NCI-H2029 (cell line): ENCODE measurements at regions not wholly inside any gene's neighbourhood (a gene's known extent, or its start where the extent isn't known, plus 50 kb on each side); places are given as distances from the start of the nearest gene placed in this dataset.

ENCODE experiments used
- DNase-seq: peaks from one replicate; lab custom pipeline; 2025; lab: John Stamatoyannopoulos, UW

DNA sequence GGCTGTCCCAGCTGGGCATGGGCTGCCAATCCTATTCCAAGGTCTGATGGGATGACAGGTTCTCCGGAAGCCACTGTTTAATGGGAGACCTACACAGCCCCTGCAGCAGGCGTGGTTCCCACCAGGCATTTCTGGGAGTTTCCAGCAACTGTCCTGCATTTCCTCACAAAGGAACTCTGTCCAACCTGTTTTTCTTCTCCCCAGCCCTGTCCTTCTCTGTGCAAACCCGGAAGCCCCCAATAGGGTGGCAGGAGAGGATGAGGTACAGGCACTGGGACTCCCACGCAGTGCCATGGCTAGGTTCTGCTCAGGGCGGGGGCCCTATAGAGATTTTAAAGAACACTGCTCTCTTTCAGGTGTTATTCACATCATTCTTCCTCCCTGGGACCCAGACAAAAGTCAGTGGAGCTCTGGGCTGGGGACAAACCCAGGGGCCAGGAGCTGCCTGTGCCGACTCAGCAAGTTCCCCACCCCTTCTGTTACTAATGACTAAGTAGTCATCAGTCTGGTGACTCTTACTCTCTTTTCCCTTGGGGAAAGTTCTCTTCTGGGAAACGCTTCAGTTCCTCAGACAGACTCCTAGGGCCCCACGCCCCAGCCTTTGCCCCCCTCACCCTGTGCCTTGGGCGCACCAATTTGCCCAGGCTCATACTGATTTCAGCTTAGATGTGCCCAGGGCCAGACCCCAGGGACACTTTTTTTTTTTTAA lies 97.7 kb downstream of the CD47 start:
- no peak for DNase-seq

DNA sequence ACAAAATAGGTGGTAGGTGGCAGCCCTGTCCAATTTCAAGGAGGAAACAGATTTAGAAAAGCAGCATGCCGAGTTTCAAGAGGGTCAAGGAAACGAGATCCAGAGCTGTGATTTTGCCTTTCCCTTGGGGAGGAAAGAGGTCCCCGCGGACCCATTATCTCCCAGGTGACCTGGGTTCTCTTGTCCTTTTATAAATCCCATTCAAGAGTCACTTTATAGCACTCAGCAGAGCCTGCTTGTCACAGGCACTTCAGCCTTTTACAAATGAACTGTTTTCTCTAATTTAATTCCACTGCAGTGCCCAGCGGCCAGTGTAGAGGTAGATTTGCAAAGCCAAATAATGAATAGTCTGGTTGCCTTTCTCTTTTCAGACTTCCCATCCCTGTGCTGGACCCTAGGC lies 99.9 kb downstream of the CD47 start:
- no peak for DNase-seq

- no peak for DNase-seq
Measured at GRCh38 chr3:107990433-107990832, 100.4 kb downstream of the CD47 start.

DNA sequence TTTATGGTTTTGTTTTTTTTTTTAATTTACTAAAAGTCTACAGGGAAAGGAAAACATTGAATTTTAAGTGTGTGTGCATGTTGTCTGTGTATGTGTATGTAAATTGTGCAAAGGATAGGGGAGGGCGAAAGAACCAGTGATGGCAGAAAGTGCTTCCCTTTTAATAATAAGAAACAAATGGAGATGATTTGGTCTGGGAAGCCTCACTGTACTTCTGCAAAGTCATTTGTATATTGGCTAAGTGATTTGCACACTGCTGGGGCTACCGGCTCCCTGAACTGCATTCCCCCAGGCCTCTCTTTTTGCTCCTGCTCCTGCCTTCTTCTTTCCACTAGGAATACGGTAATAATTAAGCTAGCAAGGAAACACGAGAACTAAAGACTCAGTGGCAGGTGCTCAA lies 101.2 kb downstream of the CD47 start:
- no peak for DNase-seq

DNA sequence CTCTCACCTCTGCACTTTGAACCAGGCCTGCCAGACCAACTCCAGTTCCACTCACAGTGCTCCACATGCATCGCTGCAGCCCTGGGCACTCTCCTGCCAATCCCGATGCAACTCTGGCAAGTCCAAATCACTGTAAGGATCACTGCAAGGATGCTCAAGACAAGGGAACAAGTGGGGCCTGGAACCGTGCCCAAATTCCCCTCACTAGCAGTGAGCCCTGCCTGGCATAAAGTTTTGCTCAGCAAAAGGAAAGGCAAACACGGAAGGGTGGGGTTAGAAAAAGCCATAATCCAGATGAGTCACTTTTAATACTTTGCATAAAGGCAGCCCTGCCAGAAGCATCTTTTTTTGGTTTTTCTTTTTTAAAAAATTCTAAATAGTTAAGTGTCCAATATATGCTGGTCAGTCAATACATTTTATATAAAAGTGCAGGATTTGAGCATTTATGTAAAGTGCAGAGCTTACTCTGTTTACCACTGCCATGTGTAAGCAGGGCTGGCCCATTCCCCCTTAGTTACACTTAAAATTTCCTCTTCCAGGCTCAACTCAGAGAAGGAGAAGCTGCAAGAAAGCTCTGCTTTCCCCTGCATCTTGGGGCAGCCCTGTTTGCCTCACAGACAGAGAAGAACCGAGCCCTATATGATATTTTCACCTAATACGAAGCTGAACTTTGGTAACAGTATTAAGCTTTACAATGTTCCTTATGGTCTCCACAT lies 102.2 kb downstream of the CD47 start:
- DNase-seq: no peak

GRCh38 chr3:107987036-107987939 lies 103.5 kb downstream of the CD47 start:
- DNase-seq: no peak

DNA sequence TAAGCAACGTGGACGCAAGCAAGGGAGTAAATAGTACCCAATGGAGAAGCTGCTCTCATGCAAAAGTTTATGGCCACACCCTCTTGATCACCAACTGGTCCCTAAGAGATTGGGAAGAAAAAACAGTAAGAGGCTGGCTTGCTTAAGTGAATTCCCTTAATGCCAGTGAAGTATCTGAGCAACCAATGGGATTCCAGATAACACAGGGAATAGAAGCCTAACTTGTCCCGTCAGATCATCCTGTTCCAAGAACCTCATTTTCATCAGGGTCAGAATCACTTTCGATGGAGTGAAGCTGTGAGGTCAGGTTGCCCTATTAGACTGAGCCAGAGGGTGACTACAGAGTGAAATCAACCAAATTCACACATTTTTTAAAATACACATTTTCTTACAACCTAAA lies 104.3 kb downstream of the CD47 start:
- no peak for DNase-seq

DNA sequence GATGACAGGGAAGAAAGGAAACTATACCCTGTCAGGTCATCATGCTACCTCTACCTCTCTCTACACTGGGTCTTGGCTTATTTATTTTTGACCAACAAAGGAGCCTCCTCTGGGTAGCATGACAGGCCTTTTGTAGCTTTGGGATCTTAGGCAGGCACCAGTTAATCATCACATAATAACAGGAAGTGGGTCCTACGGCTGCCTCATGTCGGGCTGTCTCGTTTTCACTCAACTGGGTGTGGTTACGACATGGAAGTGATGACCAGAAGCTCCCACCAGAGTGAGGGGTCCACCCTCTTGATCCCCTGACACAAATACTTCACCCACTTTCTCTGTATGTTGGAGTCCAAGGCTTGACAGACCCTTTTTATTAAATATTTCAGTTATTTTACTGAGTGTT lies 105.3 kb downstream of the CD47 start:
- no peak for DNase-seq

GRCh38 chr3:107983247-107983646 lies 107.6 kb downstream of the CD47 start:
- no peak for DNase-seq

DNA sequence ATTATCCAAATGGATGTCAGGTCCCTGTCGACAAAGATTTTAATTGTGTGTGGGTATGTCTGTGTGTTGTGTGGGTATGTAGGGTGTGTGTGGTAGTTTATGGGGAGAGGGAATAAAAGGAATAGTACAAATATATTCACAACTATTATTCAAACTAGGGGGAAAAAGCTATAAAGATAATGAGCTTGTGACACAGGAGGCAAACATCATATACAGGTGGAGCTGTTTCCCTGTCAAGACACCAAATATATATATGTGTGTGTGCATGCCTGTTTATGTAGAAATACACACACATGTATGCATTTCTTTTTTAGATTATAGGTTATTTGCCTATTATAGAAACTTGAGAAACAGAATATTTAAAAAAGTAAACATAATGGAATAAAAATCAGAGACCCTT lies 108.7 kb downstream of the CD47 start:
- no peak for DNase-seq

DNA sequence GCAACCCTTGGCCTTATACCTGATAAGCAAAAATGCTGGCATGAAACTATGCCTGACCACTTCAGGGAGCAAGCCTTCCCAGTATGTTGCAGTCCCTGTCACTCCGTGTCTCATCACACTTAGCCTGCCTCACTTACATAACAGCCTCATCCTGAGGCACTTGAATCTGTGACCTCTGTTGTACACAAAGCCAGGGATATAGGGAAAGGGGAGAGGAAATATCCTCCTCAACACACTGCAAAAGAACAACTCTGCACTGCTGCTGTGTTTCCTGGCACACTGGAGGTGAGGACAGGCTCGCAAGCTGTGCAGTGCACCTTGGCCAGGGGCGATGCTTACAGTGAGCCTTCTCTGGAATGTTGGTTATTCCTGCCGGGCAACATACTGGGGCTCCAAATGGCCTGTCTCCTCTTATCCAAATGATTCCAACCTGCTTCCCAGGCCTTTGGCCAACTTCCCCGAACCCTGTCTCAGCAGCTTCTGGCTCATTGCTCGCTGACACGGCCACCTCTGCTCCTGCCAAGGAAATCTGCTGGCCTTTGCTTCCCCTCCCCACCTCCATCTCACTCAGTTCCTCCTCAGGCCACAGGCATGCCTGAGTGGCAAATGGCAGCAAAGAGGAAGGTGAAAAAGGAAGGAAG lies 109.2 kb downstream of the CD47 start:
- DNase-seq: no peak

DNA sequence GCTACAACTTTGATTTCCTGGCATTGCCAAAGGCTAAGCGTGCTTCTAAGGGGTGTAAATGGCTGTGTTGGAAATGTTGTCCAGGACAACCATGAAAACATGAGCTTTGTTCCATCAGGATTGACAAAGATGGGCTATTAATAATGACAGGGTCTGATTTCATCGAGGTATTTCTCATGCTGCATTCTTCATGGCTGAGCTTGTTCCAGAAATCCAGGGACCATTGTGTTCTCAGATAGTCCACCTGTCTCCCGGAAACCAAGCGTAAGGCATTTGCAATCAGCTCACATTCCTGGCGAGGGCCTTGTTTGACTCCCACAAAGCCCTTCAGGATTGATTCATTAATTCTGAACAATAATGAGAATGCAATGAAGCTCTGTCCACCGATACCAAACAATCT lies 111.3 kb downstream of the CD47 start:
- no peak for DNase-seq

DNA sequence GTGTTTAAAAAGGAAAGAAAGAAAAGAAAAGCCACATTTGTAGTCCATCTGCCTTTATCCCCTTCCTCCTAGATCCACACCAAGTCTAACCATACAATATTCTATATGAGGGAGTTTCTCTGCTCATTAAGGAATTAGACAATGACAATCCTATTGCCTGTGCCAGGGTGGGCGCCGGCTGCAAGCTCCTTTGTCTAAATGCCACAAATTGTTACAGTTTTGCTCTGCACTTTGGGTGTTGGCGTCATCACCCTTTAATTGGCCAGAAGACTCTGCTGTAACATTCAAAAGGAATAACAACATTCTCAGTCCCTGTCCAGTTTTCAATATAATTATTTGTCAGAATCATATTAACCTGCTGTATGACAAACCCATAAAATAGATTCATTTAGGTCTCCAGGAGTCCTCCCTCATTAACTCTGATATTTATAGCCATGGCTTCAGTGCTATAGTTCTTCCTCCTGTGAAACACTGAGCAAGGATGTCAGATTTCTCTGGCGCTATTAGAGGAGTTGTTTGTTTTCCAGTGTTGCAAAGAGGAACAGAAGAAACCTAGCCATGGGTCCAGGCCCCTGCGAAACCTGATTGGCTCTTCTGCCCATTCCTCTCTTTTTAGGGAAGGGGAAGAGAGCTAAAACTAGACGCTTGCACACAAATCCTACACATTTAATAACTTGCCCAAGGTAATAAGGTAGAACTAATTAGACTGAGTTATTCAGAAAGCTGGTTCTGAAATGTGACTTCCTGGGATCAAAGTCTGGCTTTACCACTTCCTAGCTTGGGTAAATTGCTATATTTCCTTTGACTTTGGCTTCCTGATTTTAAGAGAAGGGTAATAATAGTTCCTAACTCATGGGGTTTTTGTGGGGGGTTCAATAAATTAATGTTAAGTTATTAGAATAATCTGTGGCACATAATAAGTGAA lies 112.4 kb downstream of the CD47 start:
- DNase-seq: no peak

DNA sequence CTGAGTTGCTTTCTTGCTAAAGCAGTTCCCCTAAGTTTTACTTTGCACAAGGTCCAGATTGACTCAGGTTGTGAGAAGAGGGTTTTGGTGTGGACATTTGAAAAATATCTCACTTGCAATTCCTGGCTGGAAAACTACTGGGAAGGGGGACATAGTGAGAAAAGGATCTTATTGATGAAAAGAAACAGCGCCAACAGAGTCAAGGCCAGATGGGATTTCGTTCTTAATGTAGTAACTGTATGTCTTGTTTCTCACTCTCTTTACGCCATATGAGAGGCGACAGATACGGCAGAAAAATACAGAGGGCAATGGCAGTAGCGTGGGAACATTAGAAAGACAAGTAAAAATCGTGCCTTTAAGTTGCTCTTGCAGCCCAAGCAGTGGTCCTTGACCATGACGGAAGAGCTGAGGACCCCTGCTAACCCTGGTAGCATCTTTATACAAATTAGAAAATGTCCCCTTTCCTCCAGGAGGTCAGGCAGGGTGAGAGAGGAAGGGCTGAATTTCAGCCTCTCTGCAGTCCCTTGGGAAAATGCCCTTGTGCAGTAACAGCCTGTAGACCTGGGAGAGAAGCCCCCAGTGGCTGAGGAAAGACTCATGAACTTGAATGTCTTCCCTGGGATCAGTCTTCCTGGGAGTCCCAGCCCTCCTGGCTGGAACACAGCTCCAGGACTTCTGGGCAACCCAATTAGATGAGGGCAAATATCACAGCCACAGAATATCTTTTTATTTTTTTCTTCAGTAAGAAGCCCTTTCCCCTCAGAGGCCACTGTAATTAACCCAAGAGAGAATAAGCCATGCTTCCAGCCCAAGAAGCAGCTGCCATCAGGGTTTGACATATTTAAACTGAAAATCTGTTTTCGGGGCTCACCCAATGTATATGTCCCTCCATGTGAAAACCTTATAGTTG lies 113.4 kb downstream of the CD47 start:
- no peak for DNase-seq

DNA sequence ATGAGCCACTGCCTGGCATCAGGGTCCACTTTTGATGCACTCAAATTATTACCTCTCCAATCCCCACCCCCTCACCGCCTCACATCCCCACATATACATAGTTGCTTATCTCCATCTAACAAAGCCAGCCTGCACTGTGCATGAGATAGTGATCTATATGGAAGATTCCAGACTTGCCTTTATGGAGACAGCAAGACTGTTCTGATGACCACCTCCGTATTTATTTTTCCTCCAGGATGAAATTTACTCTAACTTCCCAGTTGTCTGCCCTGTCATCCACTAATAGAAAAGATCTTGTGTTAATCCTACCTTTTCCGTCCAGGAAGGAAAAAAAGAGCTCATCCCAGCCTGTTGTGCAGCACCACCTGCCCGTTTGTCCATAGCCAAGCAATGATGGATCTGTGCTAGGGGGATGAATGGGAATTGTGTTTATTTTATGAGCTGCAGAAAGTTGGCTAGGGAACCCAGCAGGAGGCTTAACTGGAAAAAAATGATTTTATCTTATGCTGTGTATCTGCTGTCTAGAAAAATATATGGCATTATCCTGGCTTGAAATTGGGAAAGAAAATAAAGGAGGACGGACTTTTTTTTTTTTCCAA lies 114.5 kb downstream of the CD47 start:
- DNase-seq: no peak

DNA sequence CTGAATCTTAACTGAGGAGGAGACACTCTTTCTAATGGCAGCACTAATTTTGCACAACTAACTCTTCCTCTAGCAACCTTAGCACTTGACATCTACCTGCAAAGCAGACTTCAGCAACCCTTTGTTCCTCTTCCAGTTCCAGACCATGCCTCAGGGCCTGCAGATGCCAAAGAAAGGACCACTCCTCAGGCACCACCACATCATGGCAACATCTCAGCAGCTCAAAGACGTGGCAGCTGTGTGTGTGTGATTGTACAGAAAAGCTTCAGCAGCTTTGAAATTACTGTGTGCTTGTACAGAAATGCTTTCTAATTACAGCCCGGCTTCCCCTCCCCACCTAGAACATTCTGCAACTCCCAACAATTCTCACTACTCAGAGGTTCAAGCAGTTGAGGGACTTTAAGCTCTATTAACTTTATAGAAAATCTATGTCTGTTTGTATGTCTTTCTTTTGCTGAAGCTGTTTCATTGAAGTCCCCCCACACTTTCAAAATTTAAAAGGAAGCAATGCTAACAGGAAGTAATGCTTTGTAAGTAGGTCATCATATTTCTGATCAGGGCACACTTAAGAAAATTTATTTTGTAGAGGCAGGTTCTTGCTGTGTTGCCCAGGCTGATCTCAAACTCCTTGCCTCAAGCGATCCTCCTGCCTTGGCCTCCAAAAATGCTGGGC lies 115.2 kb downstream of the CD47 start:
- DNase-seq: no peak

DNA sequence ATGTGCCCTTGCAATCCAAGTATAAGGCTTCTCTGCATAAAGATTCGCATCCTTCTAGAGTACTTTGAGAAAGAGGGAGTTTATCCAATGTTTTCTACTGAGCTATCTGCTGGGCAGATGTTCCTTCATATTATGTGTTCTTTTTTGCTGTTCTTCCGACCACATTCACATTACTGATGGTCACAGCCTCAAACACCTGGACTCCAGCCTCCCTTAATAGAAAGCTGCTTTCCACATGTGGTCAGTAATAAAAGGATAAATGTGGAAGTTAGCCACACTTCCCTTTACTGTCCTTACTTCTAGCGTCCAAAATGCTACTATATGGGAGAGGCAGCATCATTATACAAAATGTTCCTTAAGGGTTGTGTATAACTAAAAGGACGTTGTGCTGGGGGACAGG lies 116.9 kb downstream of the CD47 start:
- no peak for DNase-seq

GRCh38 chr3:107973152-107973551 lies 117.7 kb downstream of the CD47 start:
- no peak for DNase-seq

- DNase-seq: no peak
Measured at GRCh38 chr3:107970993-107971580, 119.7 kb downstream of the CD47 start.
